HCT116 (cell line): ENCODE measurements at regions not wholly inside any gene's neighbourhood (a gene's known extent, or its start where the extent isn't known, plus 50 kb on each side); places are given as distances from the start of the nearest gene placed in this dataset.

Source experiments
- ATAC-seq: fragments of 200-7000 bp; cut with Tn5 transposase; 2 replicates; pipeline ENCODE4 v1.9.1; 2020; ENCODE audit warnings: mild to moderate bottlenecking, moderate library complexity
- BruUV-seq: library from RNA; stranded (reverse); fragments of 400-500 nt; replicated peaks from 2 replicates; lab custom pipeline; 2021; lab: Mats Ljungman, UMichigan
- CTCF ChIA-PET: fragments of 300-600 bp; sonication (Branson Sonifier 250); formaldehyde crosslinking; loops from one replicate; lab custom pipeline; 2021; ENCODE audit warnings: antibody characterized with exemption; lab: Charles Lee
- POLR2A ChIA-PET: fragments of 300-600, 350-600 bp; sonication (Branson Sonifier 250); formaldehyde crosslinking; loops from one replicate; lab custom pipeline; 2021; ENCODE audit warnings: antibody characterized with exemption; lab: Charles Lee
- RAD21 ChIA-PET, 2 experiments: fragments of 300-600 bp; sonication (Branson Sonifier 250); formaldehyde crosslinking; loops; one replicate each; lab custom pipeline; 2023; ENCODE audit warnings: low total read pairs in 2 of 2; ENCODE audit not compliant: uncharacterized antibody in 2 of 2, unreplicated experiment in 2 of 2, low non-redundant PET in 1 of 2; lab: Charles Lee
- DNase-seq: peaks from one replicate; pipeline ENCODE4 v3.0.0-alpha.2; 2010; ENCODE audit warnings: low read depth, low spot score
- H2AFZ ChIP-seq: fragments of 200-600 bp; shearing (Covaris generic), sonication (generic); 2 replicates; pipeline ENCODE4 v1.6.1; 2017; ENCODE audit warnings: low read depth, mixed run types, mixed read lengths, antibody characterized with exemption, low read length; ENCODE audit not compliant: poor library complexity, severe bottlenecking
- H3K27ac ChIP-seq: 2 replicates; pipeline ENCODE4 v1.5.1; 2012; ENCODE audit warnings: low read depth, low read length
- H3K27me3 ChIP-seq: fragments of 200-600 bp; sonication (generic); 2 replicates; pipeline ENCODE4 v1.6.1; 2016; ENCODE audit warnings: mixed run types, low read length, mixed read lengths; ENCODE audit not compliant: insufficient read depth
- H3K36me3 ChIP-seq, 2 experiments: fragments of 200-500 bp in 1 of 2; fragments of 200-600 bp in 1 of 2; sonication (Bioruptor generic) in 1 of 2; sonication (generic) in 1 of 2; 2 replicates each; pipeline versions ENCODE4 v1.5.1 to v1.6.1; 2014 to 2016; ENCODE audit warnings: low read length in 2 of 2, inconsistent platforms in 1 of 2, mixed read lengths in 1 of 2, mixed run types in 1 of 2; ENCODE audit not compliant: insufficient read depth in 2 of 2, control insufficient read depth in 1 of 2
- H3K4me1 ChIP-seq, 2 experiments: fragments of 200-600 bp in 1 of 2; sonication (generic) in 1 of 2; 2 replicates each; pipeline versions ENCODE4 v1.5.1 to v1.6.1; 2012 to 2017; ENCODE audit warnings: low read length in 2 of 2, inconsistent platforms in 1 of 2, mild to moderate bottlenecking in 1 of 2, mixed read lengths in 1 of 2, mixed run types in 1 of 2, moderate library complexity in 1 of 2; ENCODE audit not compliant: insufficient read depth in 2 of 2, control insufficient read depth in 1 of 2
- H3K4me2 ChIP-seq: fragments of 200-600 bp; sonication (generic); 2 replicates; pipeline ENCODE4 v1.6.1; 2017; ENCODE audit warnings: mixed run types, low read length, mixed read lengths
- H3K4me3 ChIP-seq, 2 experiments: fragments of 200-600 bp in 1 of 2; sonication (generic) in 1 of 2; replicated peaks in 1 of 2; 2 replicates each; pipeline ENCODE4 v1.5.1; 2011 to 2016; ENCODE audit warnings: low read length in 2 of 2, control low read depth in 1 of 2, low read depth in 1 of 2, mild to moderate bottlenecking in 1 of 2, mixed read lengths in 1 of 2, mixed run types in 1 of 2
- H3K79me2 ChIP-seq: fragments of 200-600 bp; sonication (generic); 2 replicates; pipeline ENCODE4 v1.6.1; 2017; ENCODE audit warnings: mild to moderate bottlenecking, mixed run types, low read length, moderate library complexity, mixed read lengths; ENCODE audit not compliant: insufficient read depth
- H3K9ac ChIP-seq: fragments of 200-600 bp; sonication (generic); 2 replicates; pipeline ENCODE4 v1.6.1; 2016; ENCODE audit warnings: low read length, mixed read lengths
- H3K9me2 ChIP-seq: fragments of 200-600 bp; sonication (generic), shearing (Covaris generic); 2 replicates; pipeline ENCODE4 v1.6.1; 2017; ENCODE audit warnings: mixed run types, mild to moderate bottlenecking, moderate library complexity; ENCODE audit not compliant: insufficient read depth
- H3K9me3 ChIP-seq, 2 experiments: fragments of 200-500 bp in 1 of 2; fragments of 200-600 bp in 1 of 2; sonication (Bioruptor generic) in 1 of 2; sonication (generic) in 1 of 2; 2 replicates each; pipeline ENCODE4 v1.6.1; 2014 to 2017; ENCODE audit warnings: low read length in 2 of 2, mixed read lengths in 2 of 2, inconsistent platforms in 1 of 2, low read depth in 1 of 2, mild to moderate bottlenecking in 1 of 2, mixed run types in 1 of 2, moderate library complexity in 1 of 2; ENCODE audit not compliant: control insufficient read depth in 1 of 2, insufficient read depth in 1 of 2
- H4K20me1 ChIP-seq: fragments of 200-600 bp; sonication (generic), shearing (Covaris generic); 2 replicates; pipeline ENCODE4 v1.6.1; 2017; ENCODE audit warnings: mixed run types, mild to moderate bottlenecking, moderate library complexity; ENCODE audit not compliant: insufficient read depth
- EZH2phosphoT487 ChIP-seq: fragments of 200-600 bp; IDR thresholded peaks from 2 replicates; pipeline ENCODE4 v1.6.1; 2018; ENCODE audit warnings: antibody characterized with exemption, borderline replicate concordance
- FOSL1 ChIP-seq: IDR thresholded peaks from 2 replicates; pipeline ENCODE4 v1.6.1; 2012; ENCODE audit warnings: low read depth
- JUND ChIP-seq: IDR thresholded peaks from 2 replicates; pipeline ENCODE4 v1.6.1; 2012
- RAD21 ChIP-seq: IDR thresholded peaks from 2 replicates; pipeline ENCODE4 v1.6.1; 2012; ENCODE audit warnings: low read depth, mild to moderate bottlenecking
- SRF ChIP-seq: IDR thresholded peaks from 2 replicates; pipeline ENCODE4 v1.6.1; 2012; ENCODE audit warnings: low read depth
- TCF7L2 ChIP-seq: IDR thresholded peaks from 2 replicates; pipeline ENCODE4 v1.7.0; 2011; ENCODE audit warnings: borderline replicate concordance, inconsistent platforms; ENCODE audit not compliant: insufficient read depth, insufficient read length; ENCODE audit errors: extremely low read depth
- ZFX ChIP-seq: fragments of 450-650 bp; IDR thresholded peaks from 2 replicates; pipeline ENCODE4 v1.6.1; 2017
- intact Hi-C: fragments of 100-400 bp; cut with micrococcal nuclease; formaldehyde crosslinking; loops from 2 replicates; pipeline ENCODE4 v1.10.0; 2022
- TF ChIP-seq, protein P1 (sequence below), 3 experiments: fragments of 200-600 bp in 1 of 3; sonication (generic) in 1 of 3; IDR thresholded peaks in 2 of 3; conservative IDR thresholded peaks in 1 of 3; 2 replicates each; pipeline ENCODE4 v1.5.1; 2012 to 2017; ENCODE audit warnings: low read depth in 2 of 3, low read length in 2 of 3, antibody characterized with exemption in 1 of 3, borderline replicate concordance in 1 of 3, control low read depth in 1 of 3, mild to moderate bottlenecking in 1 of 3, mixed read lengths in 1 of 3, mixed run types in 1 of 3, moderate library complexity in 1 of 3; ENCODE audit not compliant: insufficient read depth in 1 of 3
- TF ChIP-seq, protein P2 (sequence below): IDR thresholded peaks from 2 replicates; pipeline ENCODE4 v1.6.1; 2012; ENCODE audit warnings: low read depth

DNA sequence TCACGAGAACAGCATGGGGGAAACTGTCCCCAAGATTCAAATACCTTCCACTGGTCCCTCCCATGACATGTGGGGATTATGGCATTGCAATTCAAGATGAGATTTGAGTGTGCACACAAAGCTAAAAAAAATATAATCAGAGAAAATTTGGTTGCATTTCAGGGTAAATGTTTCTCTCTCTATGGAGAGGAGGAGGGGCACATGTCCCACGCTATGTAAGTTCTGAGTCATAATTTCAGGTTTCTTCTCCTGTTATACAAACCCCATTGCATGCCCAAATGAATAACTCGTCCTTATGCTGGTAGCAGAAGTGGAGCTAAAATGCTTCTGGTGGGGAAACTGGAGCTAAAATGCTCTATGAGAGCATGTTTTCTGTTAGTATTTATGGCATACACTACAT is 209.7 kb upstream of the DCBLD2 start:
- H3K4me3 ChIP-seq: no peak overlapping the region
- RAD21 ChIA-PET: no interaction called here
- H3K9ac ChIP-seq: no peak overlapping the region
- no peaks in the 10 kb centered on the region for H3K9me3 ChIP-seq
- CTCF ChIA-PET: no interaction called here
- no peaks in the 10 kb centered on the region for H3K36me3 ChIP-seq
- H3K79me2 ChIP-seq: no peaks in the 10 kb centered on the region
- H3K4me1 ChIP-seq: peaks cover 0 to 5% of the 10 kb centered on the region in 2 experiments; a peak in 1 of 4 replicates
- POLR2A ChIA-PET: no interaction called here
- BruUV-seq: no TSS peak
- H2AFZ ChIP-seq: no peak overlapping the region
- no peak overlapping the region for H3K27ac ChIP-seq
- no peak overlapping the region for H3K4me2 ChIP-seq
- no peaks in the 10 kb centered on the region for H4K20me1 ChIP-seq
- DNase-seq (no peak), ATAC-seq (no peak)
- no peaks in the 10 kb centered on the region for H3K9me2 ChIP-seq
- no peaks in the 10 kb centered on the region; the same call in 1 of the 2 replicates for H3K27me3 ChIP-seq
- intact Hi-C loops: loop anchor here (10.0 kb wide), 1 partner anchor 424 kb away; no protein-coding TSS in a partner anchor
- TF ChIP-seq, protein P1, sequence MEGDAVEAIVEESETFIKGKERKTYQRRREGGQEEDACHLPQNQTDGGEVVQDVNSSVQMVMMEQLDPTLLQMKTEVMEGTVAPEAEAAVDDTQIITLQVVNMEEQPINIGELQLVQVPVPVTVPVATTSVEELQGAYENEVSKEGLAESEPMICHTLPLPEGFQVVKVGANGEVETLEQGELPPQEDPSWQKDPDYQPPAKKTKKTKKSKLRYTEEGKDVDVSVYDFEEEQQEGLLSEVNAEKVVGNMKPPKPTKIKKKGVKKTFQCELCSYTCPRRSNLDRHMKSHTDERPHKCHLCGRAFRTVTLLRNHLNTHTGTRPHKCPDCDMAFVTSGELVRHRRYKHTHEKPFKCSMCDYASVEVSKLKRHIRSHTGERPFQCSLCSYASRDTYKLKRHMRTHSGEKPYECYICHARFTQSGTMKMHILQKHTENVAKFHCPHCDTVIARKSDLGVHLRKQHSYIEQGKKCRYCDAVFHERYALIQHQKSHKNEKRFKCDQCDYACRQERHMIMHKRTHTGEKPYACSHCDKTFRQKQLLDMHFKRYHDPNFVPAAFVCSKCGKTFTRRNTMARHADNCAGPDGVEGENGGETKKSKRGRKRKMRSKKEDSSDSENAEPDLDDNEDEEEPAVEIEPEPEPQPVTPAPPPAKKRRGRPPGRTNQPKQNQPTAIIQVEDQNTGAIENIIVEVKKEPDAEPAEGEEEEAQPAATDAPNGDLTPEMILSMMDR (IDR thresholded peaks at IDR 0.05 in 2 of 3, conservative IDR thresholded peaks at IDR 0.05 in 1 of 3; ENCODE audit: borderline replicate concordance in 1 of 3, insufficient read depth in 1 of 3, low read depth in 2 of 3, low read length in 2 of 3): no peak
- no peak for TF ChIP-seq FOSL1
- TF ChIP-seq ZFX: no peak
- no peak for TF ChIP-seq JUND
- TF ChIP-seq EZH2phosphoT487: no peak
- TF ChIP-seq, protein P2, sequence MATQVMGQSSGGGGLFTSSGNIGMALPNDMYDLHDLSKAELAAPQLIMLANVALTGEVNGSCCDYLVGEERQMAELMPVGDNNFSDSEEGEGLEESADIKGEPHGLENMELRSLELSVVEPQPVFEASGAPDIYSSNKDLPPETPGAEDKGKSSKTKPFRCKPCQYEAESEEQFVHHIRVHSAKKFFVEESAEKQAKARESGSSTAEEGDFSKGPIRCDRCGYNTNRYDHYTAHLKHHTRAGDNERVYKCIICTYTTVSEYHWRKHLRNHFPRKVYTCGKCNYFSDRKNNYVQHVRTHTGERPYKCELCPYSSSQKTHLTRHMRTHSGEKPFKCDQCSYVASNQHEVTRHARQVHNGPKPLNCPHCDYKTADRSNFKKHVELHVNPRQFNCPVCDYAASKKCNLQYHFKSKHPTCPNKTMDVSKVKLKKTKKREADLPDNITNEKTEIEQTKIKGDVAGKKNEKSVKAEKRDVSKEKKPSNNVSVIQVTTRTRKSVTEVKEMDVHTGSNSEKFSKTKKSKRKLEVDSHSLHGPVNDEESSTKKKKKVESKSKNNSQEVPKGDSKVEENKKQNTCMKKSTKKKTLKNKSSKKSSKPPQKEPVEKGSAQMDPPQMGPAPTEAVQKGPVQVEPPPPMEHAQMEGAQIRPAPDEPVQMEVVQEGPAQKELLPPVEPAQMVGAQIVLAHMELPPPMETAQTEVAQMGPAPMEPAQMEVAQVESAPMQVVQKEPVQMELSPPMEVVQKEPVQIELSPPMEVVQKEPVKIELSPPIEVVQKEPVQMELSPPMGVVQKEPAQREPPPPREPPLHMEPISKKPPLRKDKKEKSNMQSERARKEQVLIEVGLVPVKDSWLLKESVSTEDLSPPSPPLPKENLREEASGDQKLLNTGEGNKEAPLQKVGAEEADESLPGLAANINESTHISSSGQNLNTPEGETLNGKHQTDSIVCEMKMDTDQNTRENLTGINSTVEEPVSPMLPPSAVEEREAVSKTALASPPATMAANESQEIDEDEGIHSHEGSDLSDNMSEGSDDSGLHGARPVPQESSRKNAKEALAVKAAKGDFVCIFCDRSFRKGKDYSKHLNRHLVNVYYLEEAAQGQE: no peak
- TF ChIP-seq SRF: no peak
- TF ChIP-seq TCF7L2: no peak
- TF ChIP-seq RAD21: no peak
